ENCODE measurements at regions not wholly inside any gene's neighbourhood (a gene's known extent, or its start where the extent isn't known, plus 50 kb on each side); places are given as distances from the start of the nearest gene placed in this dataset.

DNA sequence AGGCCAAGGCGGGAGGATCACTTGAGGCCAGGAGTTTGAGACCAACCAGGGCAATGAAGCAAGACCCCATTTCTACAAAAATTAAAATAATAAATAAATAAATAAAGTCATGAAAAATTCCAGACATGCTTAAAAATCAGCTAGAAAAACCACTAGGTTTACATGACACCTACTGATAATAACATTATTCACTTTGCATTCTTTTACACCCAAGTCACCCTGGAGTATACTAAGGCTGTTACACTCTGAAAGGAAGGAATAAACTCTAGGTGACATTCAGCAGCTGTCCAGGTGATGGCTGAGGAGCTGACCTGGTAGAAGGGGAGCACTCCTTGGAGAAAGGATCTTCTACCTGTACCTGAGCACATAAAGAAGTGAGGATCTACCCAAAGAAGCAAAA lies 179.2 kb downstream of the ZNF281 start:
- H3K4me3 ChIP-seq, result no peak overlapping the region
- TF ChIP-seq, protein P1, sequence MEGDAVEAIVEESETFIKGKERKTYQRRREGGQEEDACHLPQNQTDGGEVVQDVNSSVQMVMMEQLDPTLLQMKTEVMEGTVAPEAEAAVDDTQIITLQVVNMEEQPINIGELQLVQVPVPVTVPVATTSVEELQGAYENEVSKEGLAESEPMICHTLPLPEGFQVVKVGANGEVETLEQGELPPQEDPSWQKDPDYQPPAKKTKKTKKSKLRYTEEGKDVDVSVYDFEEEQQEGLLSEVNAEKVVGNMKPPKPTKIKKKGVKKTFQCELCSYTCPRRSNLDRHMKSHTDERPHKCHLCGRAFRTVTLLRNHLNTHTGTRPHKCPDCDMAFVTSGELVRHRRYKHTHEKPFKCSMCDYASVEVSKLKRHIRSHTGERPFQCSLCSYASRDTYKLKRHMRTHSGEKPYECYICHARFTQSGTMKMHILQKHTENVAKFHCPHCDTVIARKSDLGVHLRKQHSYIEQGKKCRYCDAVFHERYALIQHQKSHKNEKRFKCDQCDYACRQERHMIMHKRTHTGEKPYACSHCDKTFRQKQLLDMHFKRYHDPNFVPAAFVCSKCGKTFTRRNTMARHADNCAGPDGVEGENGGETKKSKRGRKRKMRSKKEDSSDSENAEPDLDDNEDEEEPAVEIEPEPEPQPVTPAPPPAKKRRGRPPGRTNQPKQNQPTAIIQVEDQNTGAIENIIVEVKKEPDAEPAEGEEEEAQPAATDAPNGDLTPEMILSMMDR (IDR thresholded peaks at IDR 0.05), result no peak
- no peak for DNase-seq (ENCODE audit: low spot score)
- no peak overlapping the region for H3K27ac ChIP-seq

- Histone ChIP-seq H3K4me3 (no peak overlapping the region), H3K27ac (no peak overlapping the region)
- TF ChIP-seq, protein P1 (IDR thresholded peaks at IDR 0.05), result no peak
- no peak for DNase-seq (ENCODE audit: low spot score)
Measured at GRCh38 chr1:200228486-200228885, 181.3 kb downstream of the ZNF281 start.

DNA sequence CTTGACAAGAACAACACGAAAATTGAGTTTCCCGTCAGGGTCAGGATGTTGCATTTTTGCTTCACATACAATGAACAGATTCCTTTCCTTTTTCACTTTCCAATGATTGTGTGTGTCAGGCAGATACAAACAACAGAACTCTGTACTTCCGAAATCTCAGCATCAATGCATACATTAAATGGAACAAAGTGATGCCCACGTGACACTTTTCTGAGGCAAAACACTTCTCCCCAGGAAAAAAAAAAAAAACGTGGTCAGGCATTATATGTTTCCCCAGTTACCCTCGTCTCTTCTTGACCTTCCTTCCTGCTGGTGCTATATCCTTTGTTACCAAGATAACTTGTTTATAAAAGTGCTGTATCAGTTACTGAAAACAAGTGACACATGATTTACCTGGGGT lies 181.8 kb downstream of the ZNF281 start:
- H3K27ac ChIP-seq, result no peak overlapping the region

More for the DNA sequence above, 181.8 kb downstream of the ZNF281 start:
- no peak for DNase-seq (ENCODE audit: low spot score)
- TF ChIP-seq, protein P1 (IDR thresholded peaks at IDR 0.05), result no peak
- no peak overlapping the region for H3K4me3 ChIP-seq
